Endothelial cell of umbilical vein (primary cell): ENCODE measurements at regions not wholly inside any gene's neighbourhood (a gene's known extent, or its start where the extent isn't known, plus 50 kb on each side); places are given as distances from the start of the nearest gene placed in this dataset.

Source experiments
- BruUV-seq: library from RNA; stranded (reverse); fragments of 400-500 nt; replicated peaks from 2 replicates; lab custom pipeline; 2021; lab: Mats Ljungman, UMichigan
- CTCF ChIA-PET: fragments of 300-600, 350-600 bp; sonication (Branson Sonifier 250); formaldehyde crosslinking; loops from one replicate; lab custom pipeline; 2021; ENCODE audit warnings: antibody characterized with exemption, inconsistent platforms; lab: Charles Lee
- POLR2A ChIA-PET: fragments of 300-600, 350-600 bp; sonication (Branson Sonifier 250); formaldehyde crosslinking; loops from one replicate; lab custom pipeline; 2021; ENCODE audit warnings: antibody characterized with exemption, inconsistent platforms; lab: Charles Lee
- DNase-seq: peaks from one replicate; pipeline ENCODE4 v3.0.0-alpha.2; 2011; ENCODE audit warnings: low read depth, low spot score
- FAIRE-seq: peaks from 2 replicates; lab custom pipeline; 2011; peaks lifted over from hg19 to GRCh38; lab: Jason Lieb, UNC
- H2AFZ ChIP-seq: 2 replicates; pipeline ENCODE4 v1.6.0; 2012; ENCODE audit warnings: low read depth, low read length, control low read depth, inconsistent platforms
- H3K27ac ChIP-seq: 2 replicates; pipeline ENCODE4 v1.5.1; 2011; ENCODE audit warnings: low read depth, mild to moderate bottlenecking, control low read depth, low read length, moderate library complexity; ENCODE audit not compliant: insufficient read depth
- H3K27me3 ChIP-seq, 2 experiments: 2 replicates each; pipeline versions ENCODE4 v1.6.0 to v1.6.1; 2011; ENCODE audit warnings: low read length in 2 of 2, mixed read lengths in 1 of 2; ENCODE audit not compliant: control insufficient read depth in 2 of 2, insufficient read depth in 2 of 2
- H3K36me3 ChIP-seq, 2 experiments: 2 replicates in 1 of 2; 3 replicates in 1 of 2; pipeline ENCODE4 v1.5.1; 2011; ENCODE audit warnings: low read length in 2 of 2, mild to moderate bottlenecking in 1 of 2, moderate library complexity in 1 of 2; ENCODE audit not compliant: control insufficient read depth in 2 of 2, insufficient read depth in 2 of 2; ENCODE audit errors: extremely low read depth in 1 of 2
- H3K4me1 ChIP-seq: 3 replicates; pipeline ENCODE4 v1.5.1; 2011; ENCODE audit warnings: mild to moderate bottlenecking, low read length; ENCODE audit not compliant: control insufficient read depth, insufficient read depth; ENCODE audit errors: extremely low read depth
- H3K4me2 ChIP-seq: 2 replicates; pipeline ENCODE4 v1.6.1; 2011; ENCODE audit warnings: low read length, control low read depth, mixed read lengths; ENCODE audit not compliant: insufficient read depth
- H3K4me3 ChIP-seq, 3 experiments: fragments of 200-600 bp in 1 of 3; sonication (generic), shearing (Covaris generic) in 1 of 3; replicated peaks in 1 of 3; 2 replicates each; pipeline ENCODE4 v1.5.1; 2011 to 2016; ENCODE audit warnings: control low read depth in 3 of 3, low read length in 3 of 3, mild to moderate bottlenecking in 2 of 3, inconsistent platforms in 1 of 3, low read depth in 1 of 3, moderate library complexity in 1 of 3; ENCODE audit not compliant: insufficient read depth in 1 of 3
- H3K79me2 ChIP-seq: 2 replicates; pipeline ENCODE4 v1.6.0; 2012; ENCODE audit warnings: low read length, inconsistent platforms; ENCODE audit not compliant: control insufficient read depth, insufficient read depth
- H3K9ac ChIP-seq: replicated peaks from 2 replicates; pipeline ENCODE3; 2011; ENCODE audit warnings: low read length, control low read depth; ENCODE audit not compliant: insufficient read depth; ENCODE audit errors: extremely low read depth
- H3K9me1 ChIP-seq: replicated peaks from 3 replicates; pipeline ENCODE4 v1.6.0; 2011; ENCODE audit warnings: mild to moderate bottlenecking, low read length; ENCODE audit not compliant: control insufficient read depth, insufficient read depth; ENCODE audit errors: extremely low read depth
- H3K9me3 ChIP-seq: replicated peaks from 2 replicates; pipeline ENCODE4 v1.5.1; 2012; ENCODE audit warnings: low read length, inconsistent platforms; ENCODE audit not compliant: control insufficient read depth, insufficient read depth
- H4K20me1 ChIP-seq: replicated peaks from 2 replicates; pipeline ENCODE3; 2011; ENCODE audit warnings: mild to moderate bottlenecking, low read length; ENCODE audit not compliant: control insufficient read depth, insufficient read depth; ENCODE audit errors: extremely low read depth
- EZH2 ChIP-seq: IDR thresholded peaks from 2 replicates; pipeline ENCODE4 v1.6.1; 2012; ENCODE audit warnings: borderline replicate concordance, low read depth, mild to moderate bottlenecking, moderate library complexity, low read length, inconsistent platforms; ENCODE audit not compliant: severe bottlenecking
- FOS ChIP-seq: IDR thresholded peaks from 2 replicates; pipeline ENCODE4 v1.6.1; 2011; ENCODE audit warnings: mild to moderate bottlenecking, low read length, moderate library complexity, borderline replicate concordance; ENCODE audit not compliant: insufficient read depth
- GATA2 ChIP-seq: IDR thresholded peaks from 2 replicates; pipeline ENCODE4 v1.7.0; 2011; ENCODE audit warnings: low read depth, mild to moderate bottlenecking, moderate library complexity, mixed read lengths, low read length; ENCODE audit not compliant: insufficient read length, insufficient read depth
- JUN ChIP-seq: IDR thresholded peaks from 2 replicates; pipeline ENCODE4 v1.6.1; 2011; ENCODE audit warnings: borderline replicate concordance, low read depth; ENCODE audit not compliant: insufficient read length, insufficient read depth
- MYC ChIP-seq: IDR thresholded peaks from one replicate; pipeline ENCODE4 v1.6.1; 2011; ENCODE audit warnings: mild to moderate bottlenecking, low read depth, low read length
- POLR2A ChIP-seq: IDR thresholded peaks from 2 replicates; pipeline ENCODE4 v1.6.1; 2012; ENCODE audit warnings: low read depth, mild to moderate bottlenecking, control low read depth, low read length
- POLR2AphosphoS5 ChIP-seq: IDR thresholded peaks from 2 replicates; pipeline ENCODE4 v1.6.1; 2012; ENCODE audit warnings: low read depth, mild to moderate bottlenecking, control low read depth, low read length, moderate library complexity; ENCODE audit not compliant: insufficient read depth
- dilution Hi-C: fragments of 300-500 bp; cut with MboI; formaldehyde crosslinking; loops from one replicate; pipeline ENCODE4 v1.15.0; 2019; ENCODE audit warnings: low sequenced_read_pairs; ENCODE audit not compliant: extremely low pct_ligation_motif_present
- intact Hi-C: fragments of 100-400 bp; cut with micrococcal nuclease; formaldehyde crosslinking; loops from one replicate; pipeline ENCODE4 v1.10.0; 2022
- TF ChIP-seq, protein P1 (sequence below): IDR thresholded peaks from 2 replicates; pipeline ENCODE4 v1.6.1; 2011; ENCODE audit not compliant: insufficient read depth, insufficient read length
- TF ChIP-seq, protein P2 (sequence below), 2 donors: IDR thresholded peaks; 1 replicate in 1 of 2; 2 replicates in 1 of 2; pipeline ENCODE4 v1.5.1; 2011; ENCODE audit warnings: low read length in 2 of 2, mild to moderate bottlenecking in 2 of 2, moderate library complexity in 2 of 2, control low read depth in 1 of 2, inconsistent platforms in 1 of 2, low read depth in 1 of 2; ENCODE audit not compliant: insufficient read depth in 1 of 2; ENCODE audit errors: extremely low read depth in 1 of 2

DNA sequence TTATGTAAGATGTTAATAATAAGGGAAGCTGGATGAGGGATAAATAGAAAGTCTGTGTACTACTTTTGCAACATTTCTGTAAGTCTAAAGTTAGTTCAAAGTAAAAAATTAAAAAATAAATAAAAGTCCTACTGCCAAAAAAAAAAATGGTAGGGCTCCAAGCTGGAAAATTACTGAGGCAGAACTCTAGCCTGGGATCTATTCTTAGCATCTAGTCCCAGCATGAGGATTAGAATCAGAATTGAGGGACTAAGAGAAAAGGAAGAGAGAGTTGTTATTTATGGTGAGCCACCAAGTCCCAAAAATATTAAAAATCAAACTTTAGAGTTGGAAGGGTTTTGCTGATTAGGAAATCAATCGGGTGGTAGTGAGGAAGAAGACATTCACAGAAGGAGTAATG is 110.3 kb downstream of the CYB561 start:
- Histone ChIP-seq H3K9ac (no peak overlapping the region), H3K79me2 (no peaks in the 10 kb centered on the region), H3K27me3 (no peaks in the 10 kb centered on the region), H2AFZ (no peak overlapping the region), H3K4me1 (no peaks in the 10 kb centered on the region), H3K4me3 (no peak overlapping the region), H3K9me1 (no peaks in the 10 kb centered on the region), H3K27ac (no peak overlapping the region), H3K36me3 (no peaks in the 10 kb centered on the region), H3K9me3 (no peaks in the 10 kb centered on the region), H4K20me1 (no peaks in the 10 kb centered on the region), H3K4me2 (no peak overlapping the region)
- ChIA-PET CTCF (interaction anchor here (1.1 kb wide), 1 partner anchor 71 kb away, joined by 3 read pairs; no protein-coding TSS in a partner anchor), POLR2A (no interaction called here)
- BruUV-seq, result no TSS peak
- dilution Hi-C loops, result no loop called here
- intact Hi-C loops, result no loop called here
- FAIRE-seq, result no peak
- TF ChIP-seq, protein P1, sequence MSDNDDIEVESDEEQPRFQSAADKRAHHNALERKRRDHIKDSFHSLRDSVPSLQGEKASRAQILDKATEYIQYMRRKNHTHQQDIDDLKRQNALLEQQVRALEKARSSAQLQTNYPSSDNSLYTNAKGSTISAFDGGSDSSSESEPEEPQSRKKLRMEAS, result no peak
- TF ChIP-seq POLR2A, result no peak
- no peak for TF ChIP-seq FOS
- TF ChIP-seq, protein P2, sequence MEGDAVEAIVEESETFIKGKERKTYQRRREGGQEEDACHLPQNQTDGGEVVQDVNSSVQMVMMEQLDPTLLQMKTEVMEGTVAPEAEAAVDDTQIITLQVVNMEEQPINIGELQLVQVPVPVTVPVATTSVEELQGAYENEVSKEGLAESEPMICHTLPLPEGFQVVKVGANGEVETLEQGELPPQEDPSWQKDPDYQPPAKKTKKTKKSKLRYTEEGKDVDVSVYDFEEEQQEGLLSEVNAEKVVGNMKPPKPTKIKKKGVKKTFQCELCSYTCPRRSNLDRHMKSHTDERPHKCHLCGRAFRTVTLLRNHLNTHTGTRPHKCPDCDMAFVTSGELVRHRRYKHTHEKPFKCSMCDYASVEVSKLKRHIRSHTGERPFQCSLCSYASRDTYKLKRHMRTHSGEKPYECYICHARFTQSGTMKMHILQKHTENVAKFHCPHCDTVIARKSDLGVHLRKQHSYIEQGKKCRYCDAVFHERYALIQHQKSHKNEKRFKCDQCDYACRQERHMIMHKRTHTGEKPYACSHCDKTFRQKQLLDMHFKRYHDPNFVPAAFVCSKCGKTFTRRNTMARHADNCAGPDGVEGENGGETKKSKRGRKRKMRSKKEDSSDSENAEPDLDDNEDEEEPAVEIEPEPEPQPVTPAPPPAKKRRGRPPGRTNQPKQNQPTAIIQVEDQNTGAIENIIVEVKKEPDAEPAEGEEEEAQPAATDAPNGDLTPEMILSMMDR (IDR thresholded peaks at IDR 0.05; ENCODE audit: extremely low read depth in 1 of 2, insufficient read depth in 1 of 2, low read depth in 1 of 2, low read length in 2 of 2), result no peak
- TF ChIP-seq POLR2AphosphoS5, result no peak
- TF ChIP-seq EZH2, result no peak
- DNase-seq, result no peak

DNA sequence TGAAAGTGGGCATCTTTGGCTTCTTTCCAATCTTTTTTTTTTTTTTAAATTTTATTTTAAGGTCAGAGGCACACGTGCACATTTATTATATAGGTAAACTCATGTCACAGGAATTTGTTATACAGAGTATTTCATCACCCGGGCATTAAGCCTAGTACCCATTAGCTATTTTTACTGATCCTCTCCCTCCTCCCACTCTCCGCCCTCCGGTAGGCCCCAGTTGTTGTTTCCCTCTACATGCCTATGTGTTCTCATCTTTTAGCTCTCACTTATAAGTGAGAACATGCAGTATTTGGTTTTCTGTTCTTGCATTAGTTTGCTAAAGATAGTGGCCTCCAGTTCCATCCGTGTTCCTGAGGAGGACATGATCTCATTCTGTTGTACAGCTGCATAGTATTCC is 108.5 kb downstream of the CYB561 start:
- Histone ChIP-seq H2AFZ (no peak overlapping the region), H4K20me1 (no peaks in the 10 kb centered on the region), H3K9ac (no peak overlapping the region), H3K36me3 (no peaks in the 10 kb centered on the region), H3K4me1 (no peaks in the 10 kb centered on the region), H3K4me3 (no peak overlapping the region), H3K9me3 (no peaks in the 10 kb centered on the region), H3K4me2 (no peak overlapping the region), H3K79me2 (no peaks in the 10 kb centered on the region), H3K9me1 (no peaks in the 10 kb centered on the region), H3K27me3 (no peaks in the 10 kb centered on the region), H3K27ac (no peak overlapping the region)
- DNase-seq, result no peak
- ChIA-PET POLR2A (no interaction called here), CTCF (interaction anchor here (1.2 to 1.8 kb wide), 3 partner anchors 12 to 174 kb away, joined by 3 to 4 read pairs (median 3); no protein-coding TSS in a partner anchor)
- TF ChIP-seq POLR2A (no peak), JUN (no peak), FOS (no peak), MYC (no peak), EZH2 (no peak), GATA2 (no peak), POLR2AphosphoS5 (no peak)
- TF ChIP-seq, protein P1, result no peak
- TF ChIP-seq, protein P2 (IDR thresholded peaks at IDR 0.05; ENCODE audit: extremely low read depth in 1 of 2, insufficient read depth in 1 of 2, low read depth in 1 of 2, low read length in 2 of 2), result no peak
- no TSS peak for BruUV-seq
- FAIRE-seq, result no peak
- intact Hi-C loops, result no loop called here
- dilution Hi-C loops, result no loop called here
